NK-92 (cell line): ENCODE measurements at regions not wholly inside any gene's neighbourhood (a gene's known extent, or its start where the extent isn't known, plus 50 kb on each side); places are given as distances from the start of the nearest gene placed in this dataset.

Experiments
- DNase-seq: peaks from one replicate; lab custom pipeline; 2025; ENCODE audit not compliant: unreplicated experiment; lab: John Stamatoyannopoulos, UW

GRCh38 chr7:25953859-25954258 is 198.1 kb upstream of the NFE2L3 start:
- DNase-seq: no peak

DNA sequence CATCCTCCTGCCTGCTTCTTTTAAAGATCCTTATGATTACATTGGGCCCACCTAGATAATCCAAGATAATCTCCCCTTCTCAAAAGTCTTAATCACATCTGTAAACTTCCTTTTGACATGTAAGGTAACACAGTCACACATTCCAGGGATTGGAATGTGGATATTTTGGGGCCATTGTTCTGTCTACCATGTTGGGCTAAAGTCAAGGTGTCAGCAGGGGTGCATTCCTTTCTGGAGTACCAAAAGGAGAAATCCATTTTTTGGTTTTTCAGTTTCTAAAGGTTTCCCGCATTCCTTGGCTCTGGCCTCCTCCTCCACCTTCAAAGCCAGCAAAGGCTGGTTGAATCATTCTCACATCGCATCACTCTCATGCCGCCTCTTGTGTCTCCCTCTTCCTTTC is 197.6 kb upstream of the NFE2L3 start:
- DNase-seq: no peak

GRCh38 chr7:25959168-25959734 is 192.7 kb upstream of the NFE2L3 start:
- DNase-seq: no peak

DNA sequence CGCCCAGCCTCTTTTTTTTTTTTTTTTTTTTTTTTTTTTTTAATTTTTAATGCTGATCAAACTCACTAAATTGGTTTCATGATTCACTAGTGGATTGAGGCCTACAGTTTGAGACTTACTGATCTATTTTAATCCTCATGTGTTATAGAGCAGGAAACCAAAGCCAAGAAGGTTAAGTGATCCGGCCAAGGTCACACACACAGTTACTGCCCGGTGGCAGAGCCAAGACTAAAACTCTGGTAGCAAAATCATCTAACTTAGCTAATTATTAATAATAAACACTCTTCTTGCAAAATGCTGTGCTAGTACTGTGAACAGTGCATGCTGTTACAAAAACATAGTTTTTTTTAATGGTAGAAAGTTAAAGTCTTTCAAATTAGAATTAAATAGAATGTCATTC is 188.3 kb upstream of the NFE2L3 start:
- no peak for DNase-seq

DNA sequence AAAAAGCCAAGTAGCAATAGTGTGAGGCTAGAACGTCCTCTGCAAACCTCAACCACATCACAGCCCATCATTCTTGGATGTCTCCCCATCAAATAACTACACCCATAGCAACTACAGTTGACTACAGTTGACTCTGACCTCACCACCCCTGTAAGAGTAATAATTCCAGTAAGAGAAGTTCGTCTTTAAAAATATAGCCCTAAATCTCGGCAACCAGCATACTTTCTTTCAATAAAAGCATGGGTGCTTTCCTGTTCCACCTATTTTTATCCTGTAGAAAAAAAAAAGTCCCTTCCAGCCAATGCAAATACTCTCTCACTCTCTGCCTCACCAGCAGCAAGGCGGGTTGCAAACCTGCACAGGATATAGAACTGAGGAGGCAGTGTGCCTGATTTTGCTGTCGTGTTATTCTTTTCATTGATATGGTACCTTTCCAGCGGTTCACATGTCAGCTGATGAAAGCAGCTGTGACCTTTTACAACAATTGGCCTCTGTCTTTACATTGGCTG is 187.5 kb upstream of the NFE2L3 start:
- DNase-seq: no peak

DNA sequence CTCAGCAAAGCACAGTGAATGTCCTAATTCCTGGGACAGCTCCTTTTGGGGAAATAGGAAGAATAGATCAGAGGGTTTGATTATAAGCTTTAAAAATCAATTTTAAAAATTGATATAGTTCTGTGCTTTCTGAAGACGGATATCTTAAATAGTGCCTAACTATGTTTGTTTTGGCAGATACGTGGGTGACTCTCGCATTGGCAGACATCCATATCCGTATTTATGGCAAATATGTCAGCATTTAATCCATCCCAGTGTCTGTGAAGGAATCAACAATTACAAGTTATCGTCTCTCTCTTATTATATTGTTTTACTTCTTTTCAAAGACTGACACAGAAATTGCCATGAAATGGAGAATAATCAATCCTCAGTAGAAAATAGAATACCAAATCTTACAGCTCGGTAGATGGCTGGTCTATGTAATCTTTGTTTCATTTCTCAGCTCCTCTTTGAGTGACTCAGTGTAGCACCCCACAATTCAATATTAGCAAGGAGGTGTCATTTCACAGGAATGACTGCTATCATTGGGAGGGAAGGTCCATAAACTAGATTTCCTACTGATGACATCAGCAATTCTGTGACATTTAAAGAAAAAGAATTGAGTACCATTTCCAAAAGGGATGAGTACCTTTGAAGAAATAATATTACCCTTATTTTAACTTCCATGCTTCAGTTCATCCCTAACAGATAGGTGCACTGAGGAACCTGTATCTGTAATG is 186.4 kb upstream of the NFE2L3 start:
- no peak for DNase-seq

GRCh38 chr7:25966469-25966868 is 185.5 kb upstream of the NFE2L3 start:
- DNase-seq: no peak

GRCh38 chr7:25967278-25968204 is 184.5 kb upstream of the NFE2L3 start:
- DNase-seq: no peak

GRCh38 chr7:25968205-25968993 is 183.6 kb upstream of the NFE2L3 start:
- DNase-seq: no peak

GRCh38 chr7:25970356-25970755 is 181.6 kb upstream of the NFE2L3 start:
- no peak for DNase-seq

DNA sequence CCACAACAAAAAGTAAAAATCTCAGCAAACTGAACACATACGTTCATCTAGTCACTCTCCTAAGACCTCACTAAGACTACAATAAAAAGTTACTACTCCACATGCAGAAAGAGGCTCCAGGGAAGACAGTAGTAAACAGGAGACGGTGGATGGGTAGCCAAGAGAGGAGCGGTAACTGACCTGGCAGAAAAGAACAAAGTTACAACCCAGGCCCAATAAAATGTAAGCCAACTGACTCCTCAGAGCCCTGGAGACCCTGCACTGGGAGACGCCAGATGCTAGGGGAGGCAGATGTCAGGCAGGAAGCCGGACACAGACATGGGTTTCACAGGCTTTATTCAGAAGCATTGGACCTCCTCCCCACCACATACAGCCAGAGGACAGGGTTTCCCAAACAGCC is 181.1 kb upstream of the NFE2L3 start:
- DNase-seq: no peak

DNA sequence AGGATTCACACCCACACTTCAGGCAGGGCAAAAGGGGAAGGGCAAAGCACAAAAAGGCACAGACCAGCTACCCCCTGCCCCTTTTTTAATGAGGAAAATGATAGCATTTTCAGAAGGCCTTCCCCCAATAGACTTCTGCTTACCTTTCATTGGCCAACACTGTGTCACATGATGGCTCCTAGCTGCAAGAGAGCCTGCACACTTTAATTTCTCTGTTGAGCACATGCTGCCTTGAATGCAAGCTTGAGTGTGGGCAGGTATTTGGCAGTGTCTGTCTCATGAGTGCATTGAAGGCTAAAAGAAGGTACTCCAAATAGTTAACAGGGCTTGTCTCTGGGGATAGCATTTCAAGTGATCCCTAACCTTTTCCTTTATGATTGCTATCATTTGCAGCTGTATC is 175.4 kb upstream of the NFE2L3 start:
- DNase-seq: no peak

DNA sequence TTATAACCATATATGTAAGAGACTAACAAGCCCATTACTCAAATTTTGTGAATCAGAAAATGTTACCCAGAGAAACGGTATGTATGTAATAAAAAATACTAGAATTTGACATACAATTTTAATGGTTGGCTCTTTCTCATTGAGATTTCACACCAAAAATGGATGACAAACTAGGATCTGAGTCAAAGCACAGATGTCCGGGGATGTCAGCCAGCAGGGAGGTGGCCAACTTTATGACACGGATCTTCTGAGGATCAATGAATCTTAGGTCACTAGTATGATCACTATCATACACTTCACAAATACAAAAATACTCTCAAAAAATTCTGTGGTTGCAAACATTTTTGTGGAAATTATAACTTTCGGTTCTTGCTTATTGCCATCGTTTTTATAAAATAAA is 173.5 kb upstream of the NFE2L3 start:
- no peak for DNase-seq

DNA sequence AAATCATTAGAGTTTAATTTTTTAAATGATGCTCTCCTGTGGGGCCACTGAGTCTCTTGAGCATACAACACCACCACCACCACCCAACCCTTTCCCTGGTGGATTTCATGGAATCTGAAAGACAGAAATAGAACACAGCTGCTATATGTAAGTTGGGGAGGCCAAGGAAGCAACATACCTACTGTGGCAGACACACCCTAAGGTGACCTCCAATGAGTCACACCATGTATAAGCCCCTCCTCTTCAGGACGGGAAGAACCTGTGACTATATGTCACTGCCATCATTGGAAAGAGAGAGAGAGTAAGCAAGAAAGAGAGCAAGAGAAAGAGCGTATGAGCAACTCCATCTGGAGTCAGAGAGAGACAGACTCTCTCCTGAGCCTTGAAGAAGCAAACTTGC is 172.4 kb upstream of the NFE2L3 start:
- DNase-seq: no peak

DNA sequence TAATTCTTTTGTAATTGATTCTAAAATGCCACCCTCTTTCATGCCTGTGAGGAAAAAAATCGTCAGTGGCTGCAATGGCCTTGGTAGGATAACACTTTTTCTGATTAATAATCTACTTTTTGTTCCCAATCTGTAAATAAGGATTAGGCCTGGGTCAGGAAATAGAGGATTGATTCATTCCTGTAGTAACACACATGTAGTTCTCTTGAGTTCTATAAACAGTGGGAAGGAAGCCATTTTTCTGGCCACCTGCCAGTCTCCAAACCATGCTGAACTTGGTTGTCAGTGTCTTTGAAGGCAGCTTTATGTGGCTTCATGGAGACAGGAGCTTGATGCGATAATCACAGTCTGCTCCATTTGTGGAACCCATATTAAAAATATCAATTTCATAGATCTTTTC is 169.3 kb upstream of the NFE2L3 start:
- DNase-seq: no peak

- DNase-seq: no peak
These were observed 166.8 kb upstream of the NFE2L3 start for GRCh38 chr7:25985196-25985595.

DNA sequence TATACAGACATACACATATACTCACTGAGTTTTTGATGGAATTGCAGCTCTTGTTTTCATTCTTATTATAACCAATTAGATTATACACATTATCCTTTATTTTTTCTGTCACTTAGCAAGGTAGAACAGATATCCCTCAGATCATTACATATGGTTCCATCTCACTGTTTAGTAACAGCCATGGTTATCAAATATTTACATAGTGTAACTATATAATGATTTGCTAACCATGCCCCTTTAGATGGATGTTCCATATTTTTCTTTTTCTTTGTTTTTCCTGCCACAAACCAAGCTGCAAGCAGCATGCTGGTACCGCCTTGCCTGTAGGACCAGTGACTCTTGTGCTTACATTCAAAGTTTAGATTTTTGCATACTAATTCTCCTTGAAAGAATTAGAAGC is 163.4 kb upstream of the NFE2L3 start:
- no peak for DNase-seq

GRCh38 chr7:25989140-25989705 is 162.8 kb upstream of the NFE2L3 start:
- no peak for DNase-seq

DNA sequence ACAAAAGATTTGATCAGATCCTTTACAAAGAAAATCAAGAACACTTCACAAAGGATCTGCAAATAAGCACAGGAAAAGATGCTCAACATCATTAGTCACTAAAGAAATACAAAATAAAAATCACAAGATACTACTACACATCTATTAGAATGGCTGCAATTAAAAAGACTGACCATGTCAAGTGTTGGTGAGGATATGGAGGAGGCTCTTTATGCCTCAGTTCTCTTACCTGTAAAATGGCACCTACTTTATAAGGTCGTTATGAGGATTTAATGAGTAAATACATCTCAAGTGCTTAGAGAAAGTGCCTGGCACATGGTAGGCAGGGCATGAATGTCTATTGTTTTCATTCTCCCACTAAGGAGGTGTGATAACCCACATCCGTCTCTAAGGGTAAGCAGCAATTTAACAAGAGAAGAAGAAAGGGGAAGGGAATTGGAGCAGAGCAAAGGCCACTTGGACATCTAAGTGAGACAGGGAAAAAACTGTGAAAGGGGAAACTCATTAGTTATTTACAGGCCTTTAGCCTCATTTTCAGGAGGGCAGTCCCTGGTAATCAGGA is 157.5 kb upstream of the NFE2L3 start:
- no peak for DNase-seq

DNA sequence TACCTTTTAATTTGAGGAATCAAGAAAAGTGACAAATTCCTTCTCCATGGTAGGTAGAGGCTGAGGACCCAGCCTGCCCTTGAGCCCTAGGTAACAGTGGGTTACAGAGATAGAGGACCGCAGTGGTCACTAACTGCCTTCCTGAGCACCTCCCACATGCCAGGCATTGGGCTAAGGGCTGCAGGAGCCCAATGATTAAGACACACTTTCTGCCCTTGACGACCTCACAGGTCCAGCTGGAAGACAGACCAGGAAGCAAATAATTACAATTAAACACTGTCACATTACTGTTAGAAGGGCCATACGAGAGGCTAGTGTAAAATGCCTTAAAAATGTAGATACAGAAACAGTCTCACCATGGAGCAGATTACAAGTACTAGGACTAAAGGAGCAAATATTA is 156.8 kb upstream of the NFE2L3 start:
- no peak for DNase-seq
